ENCODE measurements at regions not wholly inside any gene's neighbourhood (a gene's known extent, or its start where the extent isn't known, plus 50 kb on each side); places are given as distances from the start of the nearest gene placed in this dataset.

DNA sequence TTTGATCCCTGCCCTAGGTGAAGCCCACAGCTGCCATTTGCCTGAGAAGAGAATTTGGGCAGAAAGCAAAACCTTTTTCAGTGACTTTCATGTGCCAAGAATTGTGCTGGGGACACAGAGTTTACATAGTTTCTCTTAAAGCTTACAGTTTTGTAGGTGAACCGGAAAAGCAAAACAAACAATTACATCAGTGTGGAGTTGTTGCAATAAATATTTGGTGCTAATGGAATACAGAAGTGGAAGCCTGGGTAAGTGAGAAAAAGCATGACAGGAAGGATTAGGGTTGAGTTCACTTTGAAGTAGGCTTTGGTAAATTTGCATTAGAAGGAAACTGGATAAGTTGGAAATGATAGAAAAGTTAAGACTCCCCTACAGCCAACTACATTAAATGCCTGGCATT is 82.7 kb downstream of the RASSF10 start:
- CTCF ChIA-PET, result no interaction called here
- H2BK120ac ChIP-seq (ENCODE audit: low read depth, low read length), result no peak overlapping the region
- no peak overlapping the region for H2AK5ac ChIP-seq (ENCODE audit: low read depth, low read length)
- H3K18ac ChIP-seq (ENCODE audit: low read depth, low read length), result no peak overlapping the region
- WGBS, 2 experiments (ENCODE audit: extremely low coverage in 2 of 2, insufficient read length in 1 of 2), result no CpG with 5 or more reads among the region's 1 CpG
- H2AFZ ChIP-seq (replicated peaks; ENCODE audit: low read length, poor library complexity), result no peak overlapping the region
- no peak overlapping the region for H2BK5ac ChIP-seq (ENCODE audit: low read depth, low read length, poor library complexity, severe bottlenecking)
- in situ Hi-C loops (cut with MboI; ENCODE audit: low sequenced_read_pairs) (no loop called here), dilution Hi-C loops (cut with HindIII; ENCODE audit: low sequenced_read_pairs, unreplicated experiment) (no loop called here), intact Hi-C loops (cut with micrococcal nuclease) (no loop called here)
- H3K4me2 ChIP-seq (ENCODE audit: low read depth, low read length), result no peak overlapping the region
- no peak overlapping the region for H3K9ac ChIP-seq (ENCODE audit: low read depth, low read length)
- 0 out of 2 replicates have a peak, but pooled peaks cover 2% of the 10 kb centered on the region for H3K9me3 ChIP-seq (ENCODE audit: control insufficient read depth, insufficient read depth, low read length)
- no peaks in the 10 kb centered on the region for H3K9me1 ChIP-seq (ENCODE audit: insufficient read depth, low read length)
- no peak overlapping the region for H3K27ac ChIP-seq (ENCODE audit: insufficient read depth, low read length)
- no peak overlapping the region for H4K8ac ChIP-seq (ENCODE audit: low read depth in 2 of 2, low read length in 2 of 2)
- no peak overlapping the region for H3K4ac ChIP-seq (ENCODE audit: low read depth, low read length)
- no TSS peak for BruUV-seq (replicated peaks)
- no peak overlapping the region for H3K56ac ChIP-seq (ENCODE audit: extremely low read depth, insufficient read depth, low read length)
- no peak overlapping the region for H3K23ac ChIP-seq (ENCODE audit: low read depth, low read length)
- no peak overlapping the region for H2BK15ac ChIP-seq (ENCODE audit: low read depth, low read length)
- H3K79me1 ChIP-seq (ENCODE audit: low read depth in 1 of 2, low read length in 2 of 2), result no peaks in the 10 kb centered on the region
- peaks cover 19% of the 10 kb centered on the region for H3K27me3 ChIP-seq (ENCODE audit: control insufficient read depth, insufficient read depth, low read length)
- no peaks in the 10 kb centered on the region for H3K4me1 ChIP-seq (ENCODE audit: control insufficient read depth, insufficient read depth, low read length)
- no peak for TF ChIP-seq MAFK (IDR thresholded peaks at IDR 0.05; ENCODE audit: low read depth, low read length)
- TF ChIP-seq, protein P1, sequence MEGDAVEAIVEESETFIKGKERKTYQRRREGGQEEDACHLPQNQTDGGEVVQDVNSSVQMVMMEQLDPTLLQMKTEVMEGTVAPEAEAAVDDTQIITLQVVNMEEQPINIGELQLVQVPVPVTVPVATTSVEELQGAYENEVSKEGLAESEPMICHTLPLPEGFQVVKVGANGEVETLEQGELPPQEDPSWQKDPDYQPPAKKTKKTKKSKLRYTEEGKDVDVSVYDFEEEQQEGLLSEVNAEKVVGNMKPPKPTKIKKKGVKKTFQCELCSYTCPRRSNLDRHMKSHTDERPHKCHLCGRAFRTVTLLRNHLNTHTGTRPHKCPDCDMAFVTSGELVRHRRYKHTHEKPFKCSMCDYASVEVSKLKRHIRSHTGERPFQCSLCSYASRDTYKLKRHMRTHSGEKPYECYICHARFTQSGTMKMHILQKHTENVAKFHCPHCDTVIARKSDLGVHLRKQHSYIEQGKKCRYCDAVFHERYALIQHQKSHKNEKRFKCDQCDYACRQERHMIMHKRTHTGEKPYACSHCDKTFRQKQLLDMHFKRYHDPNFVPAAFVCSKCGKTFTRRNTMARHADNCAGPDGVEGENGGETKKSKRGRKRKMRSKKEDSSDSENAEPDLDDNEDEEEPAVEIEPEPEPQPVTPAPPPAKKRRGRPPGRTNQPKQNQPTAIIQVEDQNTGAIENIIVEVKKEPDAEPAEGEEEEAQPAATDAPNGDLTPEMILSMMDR (conservative IDR thresholded peaks at IDR 0.05; ENCODE audit: low read depth, low read length), result no peak
- TF ChIP-seq, protein P2, sequence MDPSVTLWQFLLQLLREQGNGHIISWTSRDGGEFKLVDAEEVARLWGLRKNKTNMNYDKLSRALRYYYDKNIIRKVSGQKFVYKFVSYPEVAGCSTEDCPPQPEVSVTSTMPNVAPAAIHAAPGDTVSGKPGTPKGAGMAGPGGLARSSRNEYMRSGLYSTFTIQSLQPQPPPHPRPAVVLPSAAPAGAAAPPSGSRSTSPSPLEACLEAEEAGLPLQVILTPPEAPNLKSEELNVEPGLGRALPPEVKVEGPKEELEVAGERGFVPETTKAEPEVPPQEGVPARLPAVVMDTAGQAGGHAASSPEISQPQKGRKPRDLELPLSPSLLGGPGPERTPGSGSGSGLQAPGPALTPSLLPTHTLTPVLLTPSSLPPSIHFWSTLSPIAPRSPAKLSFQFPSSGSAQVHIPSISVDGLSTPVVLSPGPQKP (IDR thresholded peaks at IDR 0.05; ENCODE audit: borderline replicate concordance, low read depth, low read length), result no peak
- TF ChIP-seq MXI1 (IDR thresholded peaks at IDR 0.05; ENCODE audit: borderline replicate concordance, low read depth, low read length), result no peak
- TF ChIP-seq RFX5 (IDR thresholded peaks at IDR 0.05; ENCODE audit: low read depth, low read length), result no peak
- TF ChIP-seq POLR2A (IDR thresholded peaks at IDR 0.05; ENCODE audit: low read depth, low read length), result no peak
- TF ChIP-seq MAZ (IDR thresholded peaks at IDR 0.05; ENCODE audit: borderline replicate concordance, low read depth, low read length), result no peak
- TF ChIP-seq FOS (IDR thresholded peaks at IDR 0.05; ENCODE audit: low read depth, low read length), result no peak
- no peak for TF ChIP-seq RAD21 (IDR thresholded peaks at IDR 0.05; ENCODE audit: low read length)
- TF ChIP-seq CHD1 (IDR thresholded peaks at IDR 0.05; ENCODE audit: low read depth, low read length), result no peak
- TF ChIP-seq RCOR1 (IDR thresholded peaks at IDR 0.05; ENCODE audit: insufficient replicate concordance, low read length), result no peak
- no peak for TF ChIP-seq CEBPB (IDR thresholded peaks at IDR 0.05; ENCODE audit: low read depth, low read length)
- TF ChIP-seq SMC3 (IDR thresholded peaks at IDR 0.05; ENCODE audit: low read depth, low read length), result no peak
- no peak for TF ChIP-seq BHLHE40 (IDR thresholded peaks at IDR 0.05; ENCODE audit: low read depth, low read length)
- ATAC-seq (ENCODE audit: low read depth), result no peak
- no peak overlapping the region for H2BK20ac ChIP-seq (ENCODE audit: low read depth, low read length)
- POLR2A ChIA-PET (ENCODE audit: unreplicated experiment), result no interaction called here
- no peak for DNase-seq
- H2AK9ac ChIP-seq (replicated peaks; ENCODE audit: low read depth, low read length, poor library complexity), result no peak overlapping the region
- H4K5ac ChIP-seq (ENCODE audit: low read depth, low read length), result no peak overlapping the region
- H3K14ac ChIP-seq (replicated peaks; ENCODE audit: low read depth, low read length), result no peak overlapping the region
- no peak overlapping the region for H4K91ac ChIP-seq (ENCODE audit: insufficient read depth, low read depth, low read length)
- H3K4me3 ChIP-seq (ENCODE audit: insufficient read depth, low read depth, low read length), result no peak overlapping the region
- no peaks in the 10 kb centered on the region for H3K36me3 ChIP-seq (ENCODE audit: control insufficient read depth, insufficient read depth, low read length)
- H4K20me1 ChIP-seq (ENCODE audit: insufficient read depth, low read length), result no peaks in the 10 kb centered on the region

Measured in IMR-90 (cell line).